ENCODE measurements at regions not wholly inside any gene's neighbourhood (a gene's known extent, or its start where the extent isn't known, plus 50 kb on each side); places are given as distances from the start of the nearest gene placed in this dataset.
"Not testable (repeated sequence)": the region's sequence is repeated elsewhere in the genome, so short reads cannot be mapped to it uniquely, and the experiment has no call there.

DNA sequence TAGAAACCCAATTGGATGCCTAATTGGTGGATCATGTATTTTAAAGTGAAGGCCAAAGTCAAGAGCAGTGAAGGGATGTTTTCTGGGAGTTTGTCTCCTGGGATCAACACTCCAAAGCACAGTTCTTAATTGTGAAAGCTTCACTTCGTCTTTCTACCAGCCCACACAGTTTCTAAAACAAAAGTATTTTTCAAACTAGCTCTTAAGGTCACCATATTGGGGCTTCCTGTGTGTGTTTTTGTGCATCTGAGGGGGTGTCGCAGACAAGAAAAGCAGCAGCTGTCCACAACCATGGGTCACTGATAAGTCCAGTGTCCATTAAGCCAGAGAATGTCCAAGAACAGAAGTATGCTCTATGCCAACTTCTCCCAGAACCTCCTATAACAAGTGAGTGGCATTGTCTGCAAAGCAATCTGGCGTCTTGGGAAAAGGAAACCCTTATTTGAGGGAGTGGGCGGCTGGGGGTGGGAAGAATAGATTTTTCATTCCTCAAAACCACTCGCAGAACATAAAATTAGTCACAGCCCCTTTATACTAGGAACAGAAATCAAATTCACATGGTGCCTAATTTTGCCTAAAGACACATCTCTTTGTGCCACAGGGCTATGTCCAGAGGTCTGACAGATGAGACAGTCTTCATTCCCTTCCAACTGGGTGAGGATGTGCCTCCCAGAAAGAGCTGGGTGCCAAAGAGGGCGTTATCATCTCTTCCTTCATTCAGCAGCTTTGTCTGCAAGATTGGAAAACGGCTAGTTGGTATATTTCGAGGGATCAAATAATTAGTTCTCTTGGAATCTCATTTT, 610.4 kb downstream of the BCOR start:
- DNase-seq (ENCODE audit: insufficient read length, low spot score) (no peak), FAIRE-seq (no peak)
- no peak for TF ChIP-seq POLR2A (IDR thresholded peaks at IDR 0.05; ENCODE audit: low read depth, low read length)

- TF ChIP-seq POLR2A (IDR thresholded peaks at IDR 0.05; ENCODE audit: low read depth, low read length): no peak
- no peak for FAIRE-seq
- no peak for DNase-seq (ENCODE audit: insufficient read length, low spot score)
These were observed 609.8 kb downstream of the BCOR start for GRCh38 chrX:39487969-39488330.

DNA sequence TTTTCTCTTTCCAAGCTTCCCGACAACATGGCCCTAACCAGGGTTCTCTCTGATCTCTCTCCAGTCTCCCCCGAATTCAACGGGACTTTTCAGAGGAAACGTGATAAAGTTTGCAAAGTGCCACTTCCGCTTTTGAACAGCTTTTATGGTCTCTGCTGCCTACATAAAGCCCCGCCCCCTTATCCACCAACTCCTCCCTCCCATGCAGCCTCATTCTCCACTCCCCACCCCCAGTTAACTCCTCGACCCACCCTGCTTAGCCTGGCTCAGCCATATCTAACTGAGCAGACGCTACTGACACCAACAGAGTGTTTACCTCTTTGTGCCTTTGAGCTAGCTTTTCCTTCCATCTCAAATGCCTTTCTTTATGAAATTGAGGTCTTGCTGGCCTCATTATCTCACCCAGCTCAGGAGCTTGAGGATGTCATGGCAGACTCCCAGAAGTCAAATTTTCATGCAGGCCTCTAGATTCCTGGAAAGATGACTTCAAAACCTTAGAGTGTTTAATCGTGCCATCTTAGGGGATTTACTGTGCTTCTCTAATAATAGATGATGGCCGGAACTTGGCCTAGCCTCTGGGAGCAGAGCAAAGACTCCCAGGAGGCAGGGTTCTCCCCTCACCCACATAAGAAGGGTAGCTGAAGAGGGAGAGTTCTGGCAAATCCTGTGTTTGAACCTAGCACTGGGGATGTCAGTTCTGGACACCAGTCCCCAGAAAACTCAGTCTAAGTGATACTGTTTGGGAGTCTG, 606.0 kb downstream of the BCOR start:
- no peak for TF ChIP-seq POLR2A (IDR thresholded peaks at IDR 0.05; ENCODE audit: low read depth, low read length)
- DNase-seq (ENCODE audit: insufficient read length, low spot score) (no peak), FAIRE-seq (no peak)

DNA sequence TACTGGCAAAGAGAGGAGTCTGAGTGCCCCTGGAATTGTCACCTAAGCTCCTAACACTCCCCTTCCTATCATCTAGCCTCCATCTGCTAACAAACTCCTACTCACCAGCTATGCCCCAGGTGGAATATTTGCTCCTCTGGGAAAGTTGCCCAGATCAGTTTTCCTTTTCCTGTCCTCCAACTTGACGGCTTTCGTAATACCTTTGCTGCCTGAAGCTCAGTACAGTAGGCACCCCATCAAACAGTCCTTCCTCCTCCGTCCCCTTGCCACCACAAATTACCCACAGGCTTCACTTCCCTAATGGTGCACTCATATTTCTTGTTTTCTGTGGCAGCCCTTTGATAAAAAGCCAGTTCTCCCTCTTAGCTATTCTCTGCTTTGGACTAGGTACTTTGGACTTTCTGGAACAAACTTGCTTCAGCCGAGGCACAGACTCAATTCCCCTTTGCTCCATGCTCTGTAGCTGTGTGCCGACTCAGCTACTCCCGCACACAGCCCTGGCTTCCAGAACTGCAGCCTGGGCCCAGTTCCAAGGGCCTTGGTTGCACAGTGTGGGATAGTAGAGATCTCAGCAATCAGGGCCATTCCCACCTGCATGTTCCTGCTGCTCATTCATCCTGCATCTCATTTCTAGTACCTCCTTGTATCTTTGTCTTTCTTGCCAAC, 605.1 kb downstream of the BCOR start:
- TF ChIP-seq POLR2A (IDR thresholded peaks at IDR 0.05; ENCODE audit: low read depth, low read length): no peak
- DNase-seq (ENCODE audit: insufficient read length, low spot score) (no peak), FAIRE-seq (no peak)

GRCh38 chrX:39493168-39493567, 604.6 kb downstream of the BCOR start:
- FAIRE-seq: no peak
- TF ChIP-seq POLR2A (IDR thresholded peaks at IDR 0.05; ENCODE audit: low read depth, low read length): no peak
- DNase-seq (ENCODE audit: insufficient read length, low spot score): no peak

- not testable (repeated sequence) for DNase-seq (ENCODE audit: insufficient read length, low spot score); FAIRE-seq
These were observed 600.6 kb downstream of the BCOR start for GRCh38 chrX:39497117-39497516.

GRCh38 chrX:39497702-39498265, 600.0 kb downstream of the BCOR start:
- TF ChIP-seq POLR2A (IDR thresholded peaks at IDR 0.05; ENCODE audit: low read depth, low read length): no peak
- FAIRE-seq (no peak), DNase-seq (ENCODE audit: insufficient read length, low spot score) (no peak)

GRCh38 chrX:39499996-39500395, 597.8 kb downstream of the BCOR start:
- TF ChIP-seq POLR2A (IDR thresholded peaks at IDR 0.05; ENCODE audit: low read depth, low read length): no peak
- no peak for DNase-seq (ENCODE audit: insufficient read length, low spot score)
- no peak for FAIRE-seq

DNA sequence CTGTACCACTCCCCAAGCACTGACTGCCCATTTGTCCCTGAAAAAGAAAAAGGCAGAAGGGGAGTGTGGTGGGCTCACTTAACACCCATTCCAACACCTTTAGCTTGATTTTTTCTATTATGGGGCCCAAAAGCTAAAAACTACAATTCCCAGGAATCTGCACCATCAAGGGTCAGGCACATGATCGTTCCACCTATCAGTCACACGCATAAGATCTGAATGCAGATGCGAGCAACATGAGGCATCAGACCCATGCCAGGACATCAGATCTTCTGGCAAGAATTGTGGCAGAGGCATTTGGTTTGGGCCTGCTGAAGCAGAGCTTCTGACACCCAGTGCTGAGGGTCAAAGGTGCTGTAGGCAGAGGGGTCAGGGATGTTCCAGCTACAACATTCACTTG, 595.9 kb downstream of the BCOR start:
- DNase-seq (ENCODE audit: insufficient read length, low spot score): no peak
- no peak for FAIRE-seq
- no peak for TF ChIP-seq POLR2A (IDR thresholded peaks at IDR 0.05; ENCODE audit: low read depth, low read length)

DNA sequence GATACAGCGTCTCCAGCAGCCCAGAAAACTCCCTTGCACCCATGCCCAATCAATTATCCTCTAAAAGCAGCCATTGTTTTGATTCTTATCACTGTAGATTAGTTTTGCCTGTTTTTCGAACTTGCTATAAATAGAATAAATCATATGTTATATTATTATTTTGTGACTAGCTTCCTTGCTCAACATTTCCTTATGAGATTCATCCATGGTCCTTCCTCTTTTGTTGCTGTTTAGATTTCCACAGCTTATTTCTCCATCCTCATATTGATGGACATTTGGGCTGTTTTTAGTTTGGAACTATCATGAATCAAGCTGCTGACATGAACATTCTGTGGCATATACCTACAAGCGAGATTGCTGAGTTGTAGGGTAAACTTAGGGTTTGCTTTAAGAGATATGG, 595.3 kb downstream of the BCOR start:
- DNase-seq (ENCODE audit: insufficient read length, low spot score): no peak
- TF ChIP-seq POLR2A (IDR thresholded peaks at IDR 0.05; ENCODE audit: low read depth, low read length): no peak
- no peak for FAIRE-seq

GRCh38 chrX:39504227-39504626, 593.5 kb downstream of the BCOR start:
- FAIRE-seq (no peak), DNase-seq (ENCODE audit: insufficient read length, low spot score) (no peak)
- TF ChIP-seq POLR2A (IDR thresholded peaks at IDR 0.05; ENCODE audit: low read depth, low read length): no peak

- no peak for TF ChIP-seq POLR2A (IDR thresholded peaks at IDR 0.05; ENCODE audit: low read depth, low read length)
- FAIRE-seq: no peak
- DNase-seq (ENCODE audit: insufficient read length, low spot score): no peak
These were observed 592.9 kb downstream of the BCOR start for GRCh38 chrX:39504850-39505259.

DNA sequence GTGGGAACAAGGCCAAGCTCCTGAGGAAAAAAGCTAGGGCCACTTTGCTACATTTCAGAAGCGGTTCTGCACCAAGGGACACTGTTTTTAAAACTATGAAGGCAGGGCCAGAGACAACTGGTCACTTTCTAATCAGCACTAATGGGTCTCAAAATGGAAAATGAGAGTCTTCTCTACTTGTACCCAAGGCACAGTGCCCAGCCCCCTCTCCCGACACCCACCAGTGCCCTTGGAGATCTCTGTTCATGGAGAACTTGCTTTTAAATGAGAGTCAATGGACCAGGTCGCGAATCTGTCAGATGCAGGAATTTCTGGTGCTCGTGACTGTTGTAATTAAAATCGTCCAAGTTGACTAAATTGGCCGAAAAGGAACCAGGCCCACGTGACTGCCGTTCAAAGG, 591.6 kb downstream of the BCOR start:
- DNase-seq (ENCODE audit: insufficient read length, low spot score) (no peak), FAIRE-seq (no peak)
- no peak for TF ChIP-seq POLR2A (IDR thresholded peaks at IDR 0.05; ENCODE audit: low read depth, low read length)

- DNase-seq (ENCODE audit: insufficient read length, low spot score) (no peak), FAIRE-seq (no peak)
- TF ChIP-seq POLR2A (IDR thresholded peaks at IDR 0.05; ENCODE audit: low read depth, low read length): no peak
These were observed 590.7 kb downstream of the BCOR start for GRCh38 chrX:39507034-39507433.
